CD4-positive, alpha-beta T cell treated with Interleukin-4 for 4 hours (primary cell): ENCODE measurements at regions not wholly inside any gene's neighbourhood (a gene's known extent, or its start where the extent isn't known, plus 50 kb on each side); places are given as distances from the start of the nearest gene placed in this dataset.

Source experiments
- DNase-seq: peaks from one replicate; pipeline ENCODE4 v3.0.0-alpha.2; 2020

GRCh38 chr5:13331585-13331984 is 612.9 kb downstream of the DNAH5 start:
- no peak for DNase-seq

- no peak for DNase-seq
These were observed 616.2 kb downstream of the DNAH5 start for GRCh38 chr5:13328316-13328715.

- DNase-seq = no peak
These were observed 618.7 kb downstream of the DNAH5 start for GRCh38 chr5:13325765-13326164.

GRCh38 chr5:13322769-13323168 is 621.7 kb downstream of the DNAH5 start:
- no peak for DNase-seq

GRCh38 chr5:13317654-13318053 is 626.8 kb downstream of the DNAH5 start:
- no peak for DNase-seq

- DNase-seq = no peak
These were observed 628.3 kb downstream of the DNAH5 start for GRCh38 chr5:13316176-13316575.

- DNase-seq = no peak
These were observed 637.0 kb downstream of the DNAH5 start for GRCh38 chr5:13307480-13307879.

- DNase-seq = no peak
These were observed 641.0 kb downstream of the DNAH5 start for GRCh38 chr5:13303445-13303844.

- no peak for DNase-seq
These were observed 665.7 kb downstream of the DNAH5 start for GRCh38 chr5:13278811-13279210.

GRCh38 chr5:13278148-13278547 is 666.3 kb downstream of the DNAH5 start:
- DNase-seq = no peak

GRCh38 chr5:13276156-13276555 is 668.3 kb downstream of the DNAH5 start:
- DNase-seq = no peak

- no peak for DNase-seq
These were observed 680.8 kb downstream of the DNAH5 start for GRCh38 chr5:13263701-13264100.

GRCh38 chr5:13253111-13253510 is 691.4 kb downstream of the DNAH5 start:
- no peak for DNase-seq

- DNase-seq = no peak
These were observed 691.8 kb downstream of the DNAH5 start for GRCh38 chr5:13252699-13253098.

GRCh38 chr5:13251623-13252376 is 692.7 kb downstream of the DNAH5 start:
- no peak for DNase-seq

GRCh38 chr5:13250464-13251291 is 693.8 kb downstream of the DNAH5 start:
- no peak for DNase-seq

GRCh38 chr5:13249854-13250253 is 694.6 kb downstream of the DNAH5 start:
- DNase-seq = no peak

- DNase-seq = no peak
These were observed 696.2 kb downstream of the DNAH5 start for GRCh38 chr5:13248253-13248652.

GRCh38 chr5:13246053-13246452 is 698.4 kb downstream of the DNAH5 start:
- no peak for DNase-seq

- DNase-seq = no peak
These were observed 700.3 kb downstream of the DNAH5 start for GRCh38 chr5:13244151-13244550.

GRCh38 chr5:13227513-13227912 is 717.0 kb downstream of the DNAH5 start:
- no peak for DNase-seq

- DNase-seq = no peak
These were observed 726.0 kb downstream of the DNAH5 start for GRCh38 chr5:13218518-13218917.

- no peak for DNase-seq
These were observed 726.9 kb downstream of the DNAH5 start for GRCh38 chr5:13217636-13218035.

GRCh38 chr5:13215806-13216205 is 728.7 kb downstream of the DNAH5 start:
- no peak for DNase-seq
